GM23338 (cell line): ENCODE measurements at regions not wholly inside any gene's neighbourhood (a gene's known extent, or its start where the extent isn't known, plus 50 kb on each side); places are given as distances from the start of the nearest gene placed in this dataset.

Experiments
- ATAC-seq: fragments of 200-7000 bp; cut with Tn5 transposase; 3 replicates; pipeline ENCODE4 v1.9.1; 2020
- DNase-seq: peaks from one replicate; pipeline ENCODE4 v3.0.0-alpha.2; 2015; ENCODE audit warnings: low spot score
- H2AFZ ChIP-seq: fragments of 200-600 bp; sonication (generic); 2 replicates; pipeline ENCODE4 v1.8.0; 2016; ENCODE audit warnings: antibody characterized with exemption, mild to moderate bottlenecking, moderate library complexity
- H3F3A ChIP-seq: fragments of 200-600 bp; sonication (generic); replicated peaks from 2 replicates; pipeline ENCODE4 v1.8.0; 2017; ENCODE audit warnings: antibody characterized with exemption, mixed run types, low read depth
- H3K27ac ChIP-seq: fragments of 200-600 bp; sonication (generic); 2 replicates; pipeline ENCODE4 v1.6.1; 2016; ENCODE audit warnings: low read depth
- H3K27me3 ChIP-seq: fragments of 200-600 bp; sonication (generic); 2 replicates; pipeline ENCODE4 v1.8.0; 2016; ENCODE audit warnings: mild to moderate bottlenecking, mixed run types, moderate library complexity; ENCODE audit not compliant: insufficient read depth
- H3K36me3 ChIP-seq: fragments of 200-600 bp; sonication (generic); 2 replicates; pipeline ENCODE4 v1.8.0; 2016; ENCODE audit warnings: mild to moderate bottlenecking; ENCODE audit not compliant: insufficient read depth
- H3K4me1 ChIP-seq: fragments of 200-600 bp; sonication (generic); 2 replicates; pipeline ENCODE4 v1.8.0; 2016; ENCODE audit warnings: mild to moderate bottlenecking, moderate library complexity; ENCODE audit not compliant: insufficient read depth
- H3K4me2 ChIP-seq: fragments of 200-600 bp; sonication (generic); 2 replicates; pipeline ENCODE4 v1.7.1; 2017; ENCODE audit warnings: mixed run types
- H3K4me3 ChIP-seq: fragments of 200-600 bp; sonication (generic); 2 replicates; pipeline ENCODE4 v1.6.1; 2016; ENCODE audit warnings: mixed run types
- H3K79me2 ChIP-seq: fragments of 200-600 bp; sonication (generic); replicated peaks from 2 replicates; pipeline ENCODE4 v1.8.0; 2017; ENCODE audit warnings: mild to moderate bottlenecking; ENCODE audit not compliant: insufficient read depth
- H3K9me2 ChIP-seq: fragments of 200-600 bp; sonication (generic); 2 replicates; pipeline ENCODE4 v1.8.0; 2017; ENCODE audit not compliant: insufficient read depth
- H4K20me1 ChIP-seq: fragments of 200-600 bp; sonication (generic); replicated peaks from 2 replicates; pipeline ENCODE4 v1.8.0; 2017; ENCODE audit warnings: mild to moderate bottlenecking; ENCODE audit not compliant: insufficient read depth
- H3K27ac Mint-ChIP-seq: 2 replicates; pipeline ENCODE4 v1.8.0; 2020; ENCODE audit warnings: inconsistent platforms, mild to moderate bottlenecking, moderate library complexity, mixed read lengths
- H3K27me3 Mint-ChIP-seq: 3 replicates; pipeline ENCODE4 v1.8.0; 2022; ENCODE audit warnings: low read depth, mild to moderate bottlenecking, moderate library complexity, mixed read lengths, inconsistent platforms; ENCODE audit not compliant: insufficient read depth, poor library complexity
- H3K36me3 Mint-ChIP-seq: 3 replicates; pipeline ENCODE4 v1.8.0; 2021; ENCODE audit warnings: low read depth, mild to moderate bottlenecking, inconsistent platforms, moderate library complexity, mixed read lengths
- H3K4me1 Mint-ChIP-seq: 3 replicates; pipeline ENCODE4 v1.8.0; 2020; ENCODE audit warnings: mild to moderate bottlenecking, inconsistent platforms, mixed read lengths
- H3K4me3 Mint-ChIP-seq: 3 replicates; pipeline ENCODE4 v1.8.0; 2021; ENCODE audit warnings: moderate library complexity, mild to moderate bottlenecking, inconsistent platforms, mixed read lengths
- H3K9me3 Mint-ChIP-seq: 3 replicates; pipeline ENCODE4 v1.8.0; 2020; ENCODE audit warnings: moderate library complexity, mild to moderate bottlenecking, inconsistent platforms, mixed read lengths
- EZH2 ChIP-seq: fragments of 200-600 bp; sonication (generic); IDR thresholded peaks from one replicate; pipeline ENCODE4 v1.8.0; 2017; ENCODE audit warnings: antibody characterized with exemption, mild to moderate bottlenecking, low read depth; ENCODE audit not compliant: unreplicated experiment
- JUNB ChIP-seq: IDR thresholded peaks from one replicate; pipeline ENCODE4 v1.6.1; 2016; ENCODE audit warnings: antibody characterized with exemption; ENCODE audit not compliant: unreplicated experiment
- STAT1 ChIP-seq: IDR thresholded peaks from one replicate; pipeline ENCODE4 v1.6.1; 2016; ENCODE audit warnings: antibody characterized with exemption; ENCODE audit not compliant: unreplicated experiment
- ZNF114 ChIP-seq: fragments of 250-450 bp; sonication (Bioruptor Pico); IDR thresholded peaks from 2 replicates; pipeline ENCODE4 v1.5.0; 2020; ENCODE audit warnings: mild to moderate bottlenecking, moderate library complexity
- TF ChIP-seq, protein P1 (sequence below): IDR thresholded peaks from 2 replicates; pipeline ENCODE4 v1.6.1; 2016; ENCODE audit warnings: antibody characterized with exemption
- TF ChIP-seq, protein P2 (sequence below): IDR thresholded peaks from one replicate; pipeline ENCODE4 v1.6.1; 2018; ENCODE audit warnings: antibody characterized with exemption; ENCODE audit not compliant: unreplicated experiment

DNA sequence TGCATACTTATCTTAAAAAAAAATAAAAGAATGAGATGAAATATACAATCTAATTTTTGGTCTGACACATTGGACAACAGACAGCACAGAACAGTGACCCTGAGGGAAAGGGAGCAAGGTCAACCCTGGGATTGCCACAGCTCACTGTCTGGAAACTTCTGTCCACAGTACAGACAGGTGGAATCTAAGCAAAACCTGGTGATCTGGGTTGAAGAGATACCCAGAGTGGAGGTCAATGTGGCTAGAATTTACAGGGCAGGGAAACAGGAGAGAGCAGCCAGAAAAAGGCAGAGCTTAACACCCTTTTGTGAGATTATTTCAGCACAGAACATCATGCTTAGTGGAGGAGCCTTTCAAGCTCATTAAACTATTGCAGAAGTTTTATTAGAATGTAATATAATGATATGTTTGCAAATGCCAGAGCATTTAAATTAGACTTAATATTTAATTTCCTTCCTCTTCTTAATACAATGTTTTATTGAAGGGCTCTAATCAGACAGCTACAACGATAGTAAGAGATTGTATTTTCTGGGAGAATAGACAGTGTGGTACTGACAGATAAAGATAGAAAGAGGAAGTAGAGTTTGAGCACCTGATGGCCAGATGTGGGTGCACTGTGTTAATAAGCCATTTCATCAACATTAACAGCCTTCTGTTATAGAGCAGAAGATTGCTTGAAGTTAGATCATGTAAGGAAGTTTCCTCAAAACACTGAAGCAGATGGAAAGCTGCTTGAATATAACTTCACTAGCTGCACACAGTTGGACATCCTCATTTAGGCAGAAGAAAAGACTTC lies 309.4 kb downstream of the HGF start:
- Mint-ChIP-seq H3K4me1 (no peaks in the 10 kb centered on the region), H3K27ac (no peak overlapping the region), H3K4me3 (no peak overlapping the region), H3K36me3 (no peaks in the 10 kb centered on the region), H3K27me3 (no peaks in the 10 kb centered on the region), H3K9me3 (no peaks in the 10 kb centered on the region)
- H3K36me3 ChIP-seq = no peaks in the 10 kb centered on the region
- H4K20me1 ChIP-seq = no peaks in the 10 kb centered on the region
- no peaks in the 10 kb centered on the region for H3K4me1 ChIP-seq
- H3K27ac ChIP-seq = no peak overlapping the region
- H3K4me2 ChIP-seq = no peak overlapping the region
- no peaks in the 10 kb centered on the region for H3F3A ChIP-seq
- DNase-seq = no peak
- no peaks in the 10 kb centered on the region for H3K27me3 ChIP-seq
- no peaks in the 10 kb centered on the region for H3K79me2 ChIP-seq
- no peak overlapping the region for H3K4me3 ChIP-seq
- H3K9me2 ChIP-seq = no peaks in the 10 kb centered on the region
- ATAC-seq = no peak
- no peak overlapping the region for H2AFZ ChIP-seq
- TF ChIP-seq, protein P1, sequence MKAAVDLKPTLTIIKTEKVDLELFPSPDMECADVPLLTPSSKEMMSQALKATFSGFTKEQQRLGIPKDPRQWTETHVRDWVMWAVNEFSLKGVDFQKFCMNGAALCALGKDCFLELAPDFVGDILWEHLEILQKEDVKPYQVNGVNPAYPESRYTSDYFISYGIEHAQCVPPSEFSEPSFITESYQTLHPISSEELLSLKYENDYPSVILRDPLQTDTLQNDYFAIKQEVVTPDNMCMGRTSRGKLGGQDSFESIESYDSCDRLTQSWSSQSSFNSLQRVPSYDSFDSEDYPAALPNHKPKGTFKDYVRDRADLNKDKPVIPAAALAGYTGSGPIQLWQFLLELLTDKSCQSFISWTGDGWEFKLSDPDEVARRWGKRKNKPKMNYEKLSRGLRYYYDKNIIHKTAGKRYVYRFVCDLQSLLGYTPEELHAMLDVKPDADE = no peak
- no peak for TF ChIP-seq JUNB
- no peak for TF ChIP-seq EZH2
- no peak for TF ChIP-seq STAT1

DNA sequence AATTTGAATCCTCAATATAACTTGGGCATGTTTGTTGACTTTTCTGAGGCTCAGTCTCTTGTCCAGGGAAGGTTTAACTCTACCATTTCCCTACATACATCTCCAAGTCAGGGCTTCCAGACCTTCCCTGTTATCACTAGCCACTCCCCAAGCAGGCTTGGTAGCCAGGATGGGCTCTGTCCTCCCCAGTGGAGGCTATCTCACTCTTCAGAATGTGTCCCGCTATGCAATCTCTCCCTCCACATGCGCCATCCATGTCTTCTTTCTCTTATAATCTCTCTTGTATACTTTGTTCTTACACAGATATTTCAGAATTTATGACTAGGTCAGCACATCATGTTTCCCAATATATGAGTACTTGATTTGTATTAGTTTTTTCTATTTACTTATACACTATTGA lies 310.4 kb downstream of the HGF start:
- Mint-ChIP-seq H3K4me1 (no peaks in the 10 kb centered on the region), H3K4me3 (no peak overlapping the region), H3K36me3 (no peaks in the 10 kb centered on the region), H3K27me3 (no peaks in the 10 kb centered on the region), H3K27ac (no peak overlapping the region), H3K9me3 (no peaks in the 10 kb centered on the region)
- H3K4me1 ChIP-seq = no peaks in the 10 kb centered on the region
- no peak overlapping the region for H3K4me3 ChIP-seq
- H3F3A ChIP-seq = no peaks in the 10 kb centered on the region
- H3K27ac ChIP-seq = no peak overlapping the region
- TF ChIP-seq ZNF114 = no peak
- TF ChIP-seq, protein P2, sequence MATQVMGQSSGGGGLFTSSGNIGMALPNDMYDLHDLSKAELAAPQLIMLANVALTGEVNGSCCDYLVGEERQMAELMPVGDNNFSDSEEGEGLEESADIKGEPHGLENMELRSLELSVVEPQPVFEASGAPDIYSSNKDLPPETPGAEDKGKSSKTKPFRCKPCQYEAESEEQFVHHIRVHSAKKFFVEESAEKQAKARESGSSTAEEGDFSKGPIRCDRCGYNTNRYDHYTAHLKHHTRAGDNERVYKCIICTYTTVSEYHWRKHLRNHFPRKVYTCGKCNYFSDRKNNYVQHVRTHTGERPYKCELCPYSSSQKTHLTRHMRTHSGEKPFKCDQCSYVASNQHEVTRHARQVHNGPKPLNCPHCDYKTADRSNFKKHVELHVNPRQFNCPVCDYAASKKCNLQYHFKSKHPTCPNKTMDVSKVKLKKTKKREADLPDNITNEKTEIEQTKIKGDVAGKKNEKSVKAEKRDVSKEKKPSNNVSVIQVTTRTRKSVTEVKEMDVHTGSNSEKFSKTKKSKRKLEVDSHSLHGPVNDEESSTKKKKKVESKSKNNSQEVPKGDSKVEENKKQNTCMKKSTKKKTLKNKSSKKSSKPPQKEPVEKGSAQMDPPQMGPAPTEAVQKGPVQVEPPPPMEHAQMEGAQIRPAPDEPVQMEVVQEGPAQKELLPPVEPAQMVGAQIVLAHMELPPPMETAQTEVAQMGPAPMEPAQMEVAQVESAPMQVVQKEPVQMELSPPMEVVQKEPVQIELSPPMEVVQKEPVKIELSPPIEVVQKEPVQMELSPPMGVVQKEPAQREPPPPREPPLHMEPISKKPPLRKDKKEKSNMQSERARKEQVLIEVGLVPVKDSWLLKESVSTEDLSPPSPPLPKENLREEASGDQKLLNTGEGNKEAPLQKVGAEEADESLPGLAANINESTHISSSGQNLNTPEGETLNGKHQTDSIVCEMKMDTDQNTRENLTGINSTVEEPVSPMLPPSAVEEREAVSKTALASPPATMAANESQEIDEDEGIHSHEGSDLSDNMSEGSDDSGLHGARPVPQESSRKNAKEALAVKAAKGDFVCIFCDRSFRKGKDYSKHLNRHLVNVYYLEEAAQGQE = no peak
- TF ChIP-seq EZH2 = no peak
- ATAC-seq (no peak), DNase-seq (no peak)
- H3K27me3 ChIP-seq = no peaks in the 10 kb centered on the region
- H4K20me1 ChIP-seq = no peaks in the 10 kb centered on the region
- H2AFZ ChIP-seq = no peak overlapping the region
- no peaks in the 10 kb centered on the region for H3K9me2 ChIP-seq
- H3K4me2 ChIP-seq = no peak overlapping the region
- no peaks in the 10 kb centered on the region for H3K79me2 ChIP-seq
- H3K36me3 ChIP-seq = no peaks in the 10 kb centered on the region
